Retinal pigment epithelial cell (primary cell): ENCODE measurements at regions not wholly inside any gene's neighbourhood (a gene's known extent, or its start where the extent isn't known, plus 50 kb on each side); places are given as distances from the start of the nearest gene placed in this dataset.
A peak's percentile ranks its signal among the peaks of the same experiment; 100 is the strongest.

ENCODE experiments used
- DNase-seq: peaks from one replicate; pipeline ENCODE4 v3.0.0-alpha.2; 2010; ENCODE audit warnings: low read depth
- H3K4me3 ChIP-seq: 2 replicates; pipeline ENCODE4 v1.5.1; 2011; ENCODE audit warnings: mild to moderate bottlenecking, low read length, control low read depth, moderate library complexity
- TF ChIP-seq, protein P1 (sequence below): conservative IDR thresholded peaks from 2 replicates; pipeline ENCODE4 v1.5.1; 2011; ENCODE audit warnings: low read depth, low read length, control low read depth, inconsistent platforms

DNA sequence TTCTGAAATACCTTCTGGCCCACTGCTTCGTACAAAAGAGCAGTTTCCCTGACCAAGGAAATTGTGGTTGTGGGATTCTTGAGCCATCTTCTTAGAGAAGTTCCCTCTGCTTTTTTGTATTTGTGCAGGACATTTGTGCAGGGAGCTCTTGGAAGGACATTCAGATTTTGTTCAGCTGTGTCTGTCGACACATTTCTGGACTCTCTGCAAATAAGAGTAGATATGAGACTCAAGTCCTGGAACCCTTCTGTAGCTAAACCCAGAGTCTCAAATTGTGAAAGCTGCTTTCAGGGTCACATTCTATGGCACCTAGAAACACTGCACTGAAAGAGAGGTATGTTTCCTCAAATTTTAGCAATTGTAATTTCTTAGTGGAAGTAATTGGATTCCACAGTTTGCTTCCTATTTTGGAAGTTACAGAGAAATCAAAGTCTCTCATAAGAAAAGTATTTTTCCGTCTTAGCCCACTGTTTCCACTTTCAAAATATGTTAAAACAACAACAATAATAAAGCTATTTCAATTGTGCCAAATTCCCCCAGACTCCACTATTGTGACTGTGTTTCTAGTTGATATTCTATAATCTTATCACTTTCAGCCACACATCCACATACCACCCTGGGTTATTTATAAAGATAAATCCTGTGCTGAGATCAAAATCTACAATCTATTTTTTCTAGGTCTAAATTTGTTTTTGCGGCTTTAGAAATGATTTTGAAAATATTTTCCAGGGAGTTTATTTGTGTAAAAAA, 224.0 kb downstream of the COG6 start:
- DNase-seq: no peak
- H3K4me3 ChIP-seq: no peak overlapping the region
- TF ChIP-seq, protein P1, sequence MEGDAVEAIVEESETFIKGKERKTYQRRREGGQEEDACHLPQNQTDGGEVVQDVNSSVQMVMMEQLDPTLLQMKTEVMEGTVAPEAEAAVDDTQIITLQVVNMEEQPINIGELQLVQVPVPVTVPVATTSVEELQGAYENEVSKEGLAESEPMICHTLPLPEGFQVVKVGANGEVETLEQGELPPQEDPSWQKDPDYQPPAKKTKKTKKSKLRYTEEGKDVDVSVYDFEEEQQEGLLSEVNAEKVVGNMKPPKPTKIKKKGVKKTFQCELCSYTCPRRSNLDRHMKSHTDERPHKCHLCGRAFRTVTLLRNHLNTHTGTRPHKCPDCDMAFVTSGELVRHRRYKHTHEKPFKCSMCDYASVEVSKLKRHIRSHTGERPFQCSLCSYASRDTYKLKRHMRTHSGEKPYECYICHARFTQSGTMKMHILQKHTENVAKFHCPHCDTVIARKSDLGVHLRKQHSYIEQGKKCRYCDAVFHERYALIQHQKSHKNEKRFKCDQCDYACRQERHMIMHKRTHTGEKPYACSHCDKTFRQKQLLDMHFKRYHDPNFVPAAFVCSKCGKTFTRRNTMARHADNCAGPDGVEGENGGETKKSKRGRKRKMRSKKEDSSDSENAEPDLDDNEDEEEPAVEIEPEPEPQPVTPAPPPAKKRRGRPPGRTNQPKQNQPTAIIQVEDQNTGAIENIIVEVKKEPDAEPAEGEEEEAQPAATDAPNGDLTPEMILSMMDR: no peak

DNA sequence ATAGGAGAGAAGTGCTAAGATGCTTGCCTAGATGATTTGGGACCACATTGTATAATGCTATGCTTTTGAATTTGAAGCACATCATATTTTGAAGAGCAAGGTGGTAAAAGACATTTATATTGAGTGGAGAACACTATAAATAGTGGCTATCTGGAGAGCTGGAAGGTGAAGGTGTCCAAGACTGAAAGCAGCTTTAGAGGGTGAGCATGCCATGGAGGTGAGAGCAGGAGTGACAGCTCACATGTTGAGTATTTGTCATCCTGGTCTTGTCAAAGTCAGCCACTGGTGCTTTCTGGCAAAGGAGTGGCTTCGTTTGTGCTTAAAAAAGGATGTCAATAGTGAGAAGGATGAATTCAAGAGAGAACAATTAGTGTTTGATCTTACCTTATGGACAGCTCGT, 225.9 kb downstream of the COG6 start:
- no peak overlapping the region for H3K4me3 ChIP-seq
- no peak for DNase-seq
- TF ChIP-seq, protein P1: no peak

DNA sequence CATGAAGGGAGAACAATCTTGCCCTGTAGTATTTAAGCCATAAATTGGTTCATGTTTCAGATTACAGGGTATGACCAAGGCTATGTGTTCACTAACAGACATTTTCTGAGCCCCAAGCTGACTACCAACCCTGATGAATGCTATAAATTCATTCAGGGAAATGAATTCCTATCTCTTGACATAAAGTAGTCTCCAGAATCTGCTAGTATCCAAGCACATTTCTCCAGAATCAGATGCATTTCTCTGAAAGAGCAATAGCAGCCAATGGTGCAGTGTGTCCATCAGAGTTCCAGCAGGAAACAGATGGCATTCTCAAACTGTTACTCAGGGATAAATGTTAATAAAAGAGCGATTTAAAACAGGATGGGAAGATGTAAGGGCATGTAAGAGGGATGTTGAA, 226.4 kb downstream of the COG6 start:
- DNase-seq: no peak
- TF ChIP-seq, protein P1: no peak
- no peak overlapping the region for H3K4me3 ChIP-seq

DNA sequence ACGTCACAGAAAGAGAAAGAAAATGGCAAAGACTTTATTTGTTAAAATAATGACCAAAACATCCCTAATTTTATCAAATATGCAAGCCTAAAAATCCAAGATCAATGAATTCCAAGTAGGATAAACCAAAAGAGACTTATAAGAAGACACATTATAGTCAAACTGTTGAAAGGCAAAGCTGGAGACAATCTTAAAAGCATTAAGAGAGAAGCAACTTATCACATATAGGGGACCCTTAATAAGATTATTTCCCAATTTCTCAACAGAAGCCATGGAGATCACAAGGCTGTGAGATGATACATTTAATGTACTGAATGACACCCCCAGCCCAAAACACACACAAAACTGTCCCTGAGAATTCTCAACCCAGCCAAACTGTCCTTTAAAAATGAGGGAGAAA, 228.7 kb downstream of the COG6 start:
- TF ChIP-seq, protein P1: no peak
- no peak overlapping the region for H3K4me3 ChIP-seq
- no peak for DNase-seq

DNA sequence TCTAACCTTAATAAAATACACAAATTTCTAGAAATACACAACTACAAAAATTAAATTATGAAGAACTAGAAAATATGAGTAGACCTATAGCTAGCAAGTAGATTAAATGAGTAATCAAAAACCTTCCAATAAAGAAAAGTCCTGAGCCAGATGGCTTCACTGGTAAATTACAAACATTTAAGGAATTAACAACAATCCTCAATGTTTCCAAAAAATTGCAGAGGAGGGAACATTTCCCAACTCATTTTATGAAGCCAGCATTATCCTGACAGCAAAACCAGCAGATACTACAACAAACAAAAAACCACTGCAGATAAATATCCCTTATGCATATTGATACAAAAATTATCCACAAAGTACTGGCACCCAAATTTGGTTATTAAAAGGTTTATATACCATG, 230.9 kb downstream of the COG6 start:
- DNase-seq: no peak
- TF ChIP-seq, protein P1: no peak
- no peak overlapping the region for H3K4me3 ChIP-seq

DNA sequence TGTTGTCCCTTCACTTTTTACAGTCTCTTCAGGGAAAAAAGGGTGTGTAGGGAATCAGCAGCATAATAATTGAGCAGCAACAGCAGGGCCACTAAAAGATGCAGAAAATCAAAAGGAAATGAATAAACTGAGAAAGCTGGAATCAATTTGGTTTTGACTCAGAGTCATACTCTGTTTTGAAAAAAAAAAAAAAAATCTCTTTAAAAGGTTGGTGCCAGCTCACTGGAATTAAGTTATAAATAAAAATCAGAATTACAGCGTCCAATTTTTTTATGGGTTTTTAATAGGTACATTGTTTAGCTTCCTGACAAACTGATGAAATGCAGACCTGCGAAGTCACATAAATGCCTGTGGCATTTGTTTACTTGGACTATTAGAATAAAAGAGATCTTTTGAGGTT, 231.9 kb downstream of the COG6 start:
- TF ChIP-seq, protein P1: no peak
- no peak for DNase-seq
- no peak overlapping the region for H3K4me3 ChIP-seq

DNA sequence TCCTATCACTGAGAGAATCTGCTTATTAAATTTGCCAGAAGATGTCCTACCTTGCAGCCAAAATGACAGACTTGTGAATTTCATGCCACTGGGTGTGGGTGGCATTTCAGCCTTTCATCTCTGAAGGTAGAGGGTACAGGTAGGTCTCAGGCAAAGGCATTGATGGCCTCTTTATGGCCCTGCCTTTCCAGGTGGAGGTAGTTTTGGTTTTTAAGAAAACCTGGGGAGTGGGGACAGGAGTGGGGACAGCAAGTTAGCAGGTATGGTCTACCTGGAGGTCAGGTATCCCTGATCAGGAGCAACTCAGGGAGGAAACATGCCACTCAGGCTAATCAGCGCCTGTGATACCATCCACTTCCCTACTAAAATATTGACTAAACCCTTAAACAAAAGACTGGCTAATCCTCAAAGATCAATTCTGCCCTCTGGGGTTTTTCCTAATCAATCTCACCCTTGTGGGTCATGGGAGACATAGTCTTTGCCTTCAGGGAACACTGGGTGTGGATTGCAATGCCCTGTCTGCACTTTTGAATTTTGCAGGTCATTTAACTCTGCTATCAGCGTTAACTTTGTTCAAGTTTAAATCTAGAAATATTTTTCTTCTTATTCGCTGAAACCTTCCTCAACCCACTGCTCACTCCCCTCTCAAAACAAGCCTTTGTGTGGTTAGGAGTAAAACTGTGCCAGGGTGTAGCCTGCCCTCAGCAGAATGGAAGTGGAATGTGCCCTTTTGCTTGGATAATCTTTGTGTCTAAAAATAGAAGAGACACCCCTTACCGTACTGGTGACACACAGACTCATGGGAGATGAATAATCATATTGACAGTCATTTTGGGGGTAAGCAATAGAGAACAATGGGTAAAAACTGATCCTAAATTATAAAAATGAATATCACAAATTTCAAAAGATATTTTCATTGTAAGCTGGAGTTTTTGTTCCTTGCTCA, 233.7 kb downstream of the COG6 start:
- DNase-seq: peak; percentile 63
- TF ChIP-seq, protein P1: peak; percentile 2
- H3K4me3 ChIP-seq: no peak overlapping the region
